Tibial nerve (tissue), 4 donors: ENCODE measurements at regions not wholly inside any gene's neighbourhood (a gene's known extent, or its start where the extent isn't known, plus 50 kb on each side); places are given as distances from the start of the nearest gene placed in this dataset.

Experiments
- EP300 ChIP-seq, 2 donors: sonication (generic); formaldehyde crosslinking; IDR thresholded peaks; one replicate each; pipeline ENCODE4 v1.6.1; 2017; ENCODE audit warnings: antibody characterized with exemption in 2 of 2, mild to moderate bottlenecking in 1 of 2
- POLR2A ChIP-seq, 2 donors: fragments of 450-650 bp; IDR thresholded peaks; one replicate each; pipeline ENCODE4 v1.6.1; 2017; ENCODE audit warnings: antibody characterized with exemption in 2 of 2, mild to moderate bottlenecking in 2 of 2, moderate library complexity in 2 of 2
- TF ChIP-seq, protein P1 (sequence below), 5 experiments: fragments of 200-600 bp in 3 of 5; fragments of 450-650 bp in 2 of 5; sonication (generic) in 3 of 5; IDR thresholded peaks; one replicate each; pipeline ENCODE4 v1.5.1; 2016 to 2019; ENCODE audit warnings: antibody characterized with exemption in 5 of 5, mild to moderate bottlenecking in 3 of 5, moderate library complexity in 2 of 5

- TF ChIP-seq, protein P1, sequence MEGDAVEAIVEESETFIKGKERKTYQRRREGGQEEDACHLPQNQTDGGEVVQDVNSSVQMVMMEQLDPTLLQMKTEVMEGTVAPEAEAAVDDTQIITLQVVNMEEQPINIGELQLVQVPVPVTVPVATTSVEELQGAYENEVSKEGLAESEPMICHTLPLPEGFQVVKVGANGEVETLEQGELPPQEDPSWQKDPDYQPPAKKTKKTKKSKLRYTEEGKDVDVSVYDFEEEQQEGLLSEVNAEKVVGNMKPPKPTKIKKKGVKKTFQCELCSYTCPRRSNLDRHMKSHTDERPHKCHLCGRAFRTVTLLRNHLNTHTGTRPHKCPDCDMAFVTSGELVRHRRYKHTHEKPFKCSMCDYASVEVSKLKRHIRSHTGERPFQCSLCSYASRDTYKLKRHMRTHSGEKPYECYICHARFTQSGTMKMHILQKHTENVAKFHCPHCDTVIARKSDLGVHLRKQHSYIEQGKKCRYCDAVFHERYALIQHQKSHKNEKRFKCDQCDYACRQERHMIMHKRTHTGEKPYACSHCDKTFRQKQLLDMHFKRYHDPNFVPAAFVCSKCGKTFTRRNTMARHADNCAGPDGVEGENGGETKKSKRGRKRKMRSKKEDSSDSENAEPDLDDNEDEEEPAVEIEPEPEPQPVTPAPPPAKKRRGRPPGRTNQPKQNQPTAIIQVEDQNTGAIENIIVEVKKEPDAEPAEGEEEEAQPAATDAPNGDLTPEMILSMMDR (IDR thresholded peaks at IDR 0.05): no peak
- TF ChIP-seq EP300 (IDR thresholded peaks at IDR 0.05): no peak
- TF ChIP-seq POLR2A (IDR thresholded peaks at IDR 0.05): no peak
Measured at GRCh38 chr6:28607990-28608389, 82.3 kb downstream of the GPX5 start.
